LHCN-M2 (cell line): ENCODE measurements at regions not wholly inside any gene's neighbourhood (a gene's known extent, or its start where the extent isn't known, plus 50 kb on each side); places are given as distances from the start of the nearest gene placed in this dataset.
A peak's percentile ranks its signal among the peaks of the same experiment; 100 is the strongest.

Source experiments
- DNase-seq: peaks from one replicate; pipeline ENCODE4 v3.0.0-alpha.2; 2012; ENCODE audit warnings: low read depth

GRCh38 chr3:16808393-16809107 lies 76.2 kb upstream of the PLCL2 start:
- DNase-seq = no peak

- DNase-seq = no peak
Measured at GRCh38 chr3:16809482-16809881, 75.3 kb upstream of the PLCL2 start.

GRCh38 chr3:16809993-16810392 lies 74.8 kb upstream of the PLCL2 start:
- DNase-seq = no peak

DNA sequence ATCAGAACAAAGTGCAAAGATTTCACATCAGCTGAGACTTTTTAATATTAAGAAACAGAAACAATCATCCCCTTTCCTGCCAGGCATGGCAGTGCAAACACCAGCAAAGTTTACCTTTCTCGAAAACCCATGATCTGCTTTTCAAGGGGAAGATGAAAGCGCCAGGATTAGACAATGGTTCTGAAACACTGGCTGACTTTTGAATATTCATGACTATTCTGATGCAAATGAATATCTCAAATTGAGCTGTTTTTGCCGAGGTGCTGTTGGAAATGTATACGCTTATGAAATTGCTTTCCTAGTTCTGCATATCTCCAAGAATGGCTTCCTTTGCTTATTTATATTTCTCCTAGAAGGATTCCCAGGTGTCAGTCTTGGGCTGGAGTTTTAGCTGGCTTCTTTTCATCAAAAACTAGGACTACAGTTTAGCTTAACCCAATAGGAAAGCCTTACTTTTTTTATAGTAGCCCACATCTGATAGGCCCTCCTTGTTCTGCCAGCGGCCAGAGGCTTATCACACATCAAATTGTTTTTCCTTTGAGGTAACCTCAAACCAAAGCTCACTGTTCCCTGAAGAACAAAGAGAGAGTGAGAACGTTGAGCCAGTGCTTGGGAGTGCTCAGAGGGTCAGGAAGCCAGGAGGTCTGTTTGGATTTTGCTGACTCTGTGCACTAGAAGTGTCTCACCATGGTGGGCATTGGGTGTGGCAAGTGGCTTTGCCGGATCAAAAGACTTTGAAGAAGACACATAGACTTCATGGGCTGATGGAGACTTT lies 74.0 kb upstream of the PLCL2 start:
- DNase-seq = no peak

- no peak for DNase-seq
Measured at GRCh38 chr3:16811950-16812349, 72.8 kb upstream of the PLCL2 start.

GRCh38 chr3:16813336-16813735 lies 71.4 kb upstream of the PLCL2 start:
- DNase-seq = no peak

DNA sequence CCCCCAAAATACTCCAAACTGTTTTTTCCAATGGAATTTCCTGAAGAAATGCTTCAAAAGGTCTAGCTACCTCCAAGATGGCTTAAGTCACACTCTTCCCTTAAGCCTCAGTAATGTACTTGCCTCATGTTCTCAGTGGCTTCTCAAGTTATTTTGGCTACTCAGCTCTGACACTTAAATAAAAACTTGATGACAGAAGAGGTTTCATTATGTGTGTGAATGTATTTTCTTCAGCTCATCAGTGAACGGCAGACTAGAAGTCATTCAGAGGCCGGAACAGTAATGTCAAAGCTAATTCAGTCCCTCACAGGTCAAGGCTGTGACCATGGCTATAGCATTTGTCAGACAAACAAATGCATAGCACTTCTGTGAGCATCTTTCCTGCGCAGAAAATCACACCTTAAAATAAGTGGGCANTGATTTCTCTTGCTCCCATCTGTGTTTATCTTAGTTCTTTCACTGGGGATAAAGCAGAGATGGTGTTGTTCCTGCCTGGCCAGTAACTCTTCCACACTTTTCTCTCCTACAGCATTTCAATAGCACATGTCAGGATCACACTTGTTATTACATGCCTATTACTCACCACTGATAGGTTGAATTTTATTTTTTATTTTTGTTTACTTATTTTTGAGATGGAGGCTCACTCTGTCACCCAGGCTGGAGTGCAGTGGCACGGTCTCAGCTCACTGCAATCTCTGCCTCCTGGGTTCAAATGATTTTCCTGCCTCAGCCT lies 68.5 kb upstream of the PLCL2 start:
- no peak for DNase-seq

GRCh38 chr3:16817197-16817596 lies 67.6 kb upstream of the PLCL2 start:
- DNase-seq = no peak

GRCh38 chr3:16818194-16818593 lies 66.6 kb upstream of the PLCL2 start:
- no peak for DNase-seq

- DNase-seq = no peak
Measured at GRCh38 chr3:16818945-16819344, 65.8 kb upstream of the PLCL2 start.

- DNase-seq = no peak
Measured at GRCh38 chr3:16820485-16820884, 64.3 kb upstream of the PLCL2 start.

DNA sequence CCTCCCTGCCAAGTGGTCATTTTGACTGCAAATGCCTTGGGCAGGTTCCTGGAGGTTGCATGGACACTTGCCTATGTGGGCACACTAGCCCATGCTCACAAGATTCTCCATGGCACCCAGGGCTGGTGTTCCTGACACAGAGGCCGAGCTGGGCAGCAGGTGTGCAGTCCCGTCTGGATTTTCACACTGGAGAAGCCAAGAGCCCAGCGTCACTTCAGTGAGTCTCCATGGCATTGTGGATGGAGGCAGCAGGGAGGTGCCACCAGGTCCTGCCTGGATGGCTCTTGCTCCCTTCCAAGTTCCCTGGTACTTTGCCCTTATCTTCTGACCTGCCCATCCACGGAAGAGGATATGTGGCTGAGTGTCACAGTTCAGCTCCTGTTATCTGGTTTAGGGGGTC lies 63.7 kb upstream of the PLCL2 start:
- no peak for DNase-seq

DNA sequence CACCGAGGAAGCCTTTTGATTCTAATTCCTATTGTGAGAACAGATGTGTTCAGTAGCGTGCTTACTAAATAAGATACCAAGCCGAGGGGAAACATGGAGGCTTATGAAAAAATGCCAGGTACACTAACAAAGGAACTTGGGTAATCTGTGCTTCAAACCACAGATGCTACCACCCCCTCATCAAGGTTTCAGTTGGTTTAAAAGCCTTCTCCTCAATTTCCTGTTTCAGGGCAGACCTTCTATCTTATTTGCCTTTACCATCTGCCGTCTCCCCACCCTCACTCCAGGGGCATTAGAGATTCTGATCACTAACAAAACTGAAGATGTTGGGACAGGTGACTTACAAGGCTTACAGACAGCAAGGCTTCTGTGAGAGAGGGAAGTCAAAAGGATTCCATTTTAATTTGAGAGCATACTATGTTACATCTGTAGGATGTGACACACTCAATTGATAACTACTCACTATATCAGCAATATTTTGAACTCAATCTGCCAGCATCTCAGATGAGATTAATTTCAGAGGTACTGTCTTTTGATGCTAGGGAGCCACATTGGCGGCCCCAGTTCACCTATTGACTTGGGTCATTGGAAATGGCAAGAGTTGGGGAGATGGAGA lies 60.6 kb upstream of the PLCL2 start:
- no peak for DNase-seq

DNA sequence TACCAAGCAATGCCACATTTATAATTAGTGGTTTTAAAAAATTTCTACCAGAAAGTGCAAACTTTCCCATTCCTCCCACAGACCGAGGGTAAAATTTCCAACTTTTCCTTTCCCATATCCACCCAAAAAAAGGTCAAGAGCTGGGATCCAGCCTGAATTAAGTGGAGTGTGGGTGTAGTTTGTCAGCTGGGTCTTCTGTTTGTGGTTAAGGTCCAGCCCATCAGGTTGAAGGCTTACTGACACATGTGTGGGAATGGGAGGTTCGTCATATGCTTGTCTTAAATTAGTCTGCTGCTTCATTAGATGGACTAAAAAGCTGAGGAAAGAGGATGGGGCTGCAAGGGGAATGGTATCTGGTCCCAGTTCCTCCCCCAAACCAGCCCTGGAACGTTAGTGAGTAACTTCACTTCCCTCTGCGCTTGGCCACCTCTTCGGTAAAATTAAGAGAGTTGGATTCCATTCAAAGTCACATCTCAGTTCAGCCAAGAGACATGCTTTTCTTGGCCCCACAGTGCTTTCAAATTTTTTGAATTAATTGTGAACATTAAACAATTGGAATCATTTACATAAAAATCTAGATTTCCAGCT lies 59.0 kb upstream of the PLCL2 start:
- no peak for DNase-seq

DNA sequence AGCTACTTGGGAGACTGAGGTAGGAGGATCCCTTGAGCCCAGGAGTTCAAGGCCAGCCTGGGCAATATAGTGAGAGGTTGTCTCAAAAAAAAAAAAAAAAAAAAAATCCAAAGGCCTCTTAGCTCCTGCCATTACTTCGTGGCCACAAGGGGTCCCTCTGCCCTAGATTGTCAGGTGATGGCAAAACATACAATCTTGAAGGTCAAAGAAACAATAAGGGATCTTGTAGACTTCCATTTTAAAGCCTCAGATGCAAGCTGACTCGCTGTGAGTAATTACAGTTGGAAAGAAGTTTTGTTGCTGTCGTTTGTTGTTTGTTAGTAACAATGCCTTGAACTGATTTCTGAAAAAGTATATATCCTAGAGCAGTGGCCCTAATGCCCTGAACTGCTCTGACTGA lies 55.9 kb upstream of the PLCL2 start:
- DNase-seq = peak; percentile 32

DNA sequence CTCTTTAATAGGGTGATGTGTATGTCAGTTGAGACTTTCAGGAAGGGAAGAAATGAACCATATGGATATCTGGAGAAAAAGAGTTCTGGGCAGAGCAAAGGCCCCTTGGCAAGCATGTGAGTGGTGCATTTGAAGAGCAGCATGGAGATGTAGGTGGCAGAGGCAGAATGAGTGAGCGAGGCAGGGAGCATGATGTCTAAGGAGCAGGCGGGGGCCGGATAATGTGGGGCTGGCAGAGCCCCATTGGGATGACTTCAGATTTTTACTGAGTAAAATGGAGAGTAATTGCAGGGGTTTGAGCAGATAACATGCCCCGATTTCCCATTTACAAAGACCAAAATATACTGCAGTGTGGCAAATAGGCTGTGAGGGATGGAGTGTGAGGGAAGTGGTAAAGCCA lies 52.9 kb upstream of the PLCL2 start:
- DNase-seq = no peak

- DNase-seq = no peak
Measured at GRCh38 chr3:16834214-16834613, 50.5 kb upstream of the PLCL2 start.

DNA sequence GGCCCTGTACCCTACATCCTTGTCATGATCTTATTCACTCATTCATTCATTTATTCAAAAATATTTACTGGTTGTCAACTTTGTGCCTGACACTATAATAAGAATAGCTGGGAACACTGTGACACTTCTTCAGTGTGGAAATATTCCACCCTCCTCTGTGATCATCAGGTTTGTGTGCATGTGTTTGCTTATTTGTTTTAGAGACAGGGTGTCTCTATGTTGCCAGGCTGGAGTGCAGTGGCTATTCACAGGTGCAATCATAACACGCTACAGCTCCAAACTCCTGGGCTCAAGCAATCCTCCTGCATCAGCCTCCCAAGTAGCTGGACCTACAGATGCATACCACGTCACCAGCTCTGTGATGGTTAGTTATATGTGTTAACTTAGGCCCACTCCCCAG lies 50.0 kb upstream of the PLCL2 start:
- DNase-seq = no peak
